Activated CD4-positive, alpha-beta T cell treated with anti-CD3 and anti-CD28 coated beads, Interleukin-2, amount 10 ng/mL, durations not matched to agents 7 days and 5 days (primary cell): ENCODE measurements at regions not wholly inside any gene's neighbourhood (a gene's known extent, or its start where the extent isn't known, plus 50 kb on each side); places are given as distances from the start of the nearest gene placed in this dataset.

Source experiments
- CTCF ChIA-PET: fragments of 350-600 bp; sonication (Branson Sonifier 250); formaldehyde crosslinking; loops from one replicate; lab custom pipeline; 2021; ENCODE audit warnings: antibody characterized with exemption; lab: Charles Lee
- POLR2A ChIA-PET: fragments of 350-600 bp; sonication (Branson Sonifier 250); formaldehyde crosslinking; loops from one replicate; lab custom pipeline; 2021; ENCODE audit warnings: antibody characterized with exemption; lab: Charles Lee
- DNase-seq: peaks from one replicate; pipeline ENCODE4 v3.0.0-alpha.2; 2020
- H3K27ac Mint-ChIP-seq: one replicate; pipeline ENCODE4 v1.8.0; 2021; ENCODE audit warnings: mild to moderate bottlenecking, moderate library complexity, mixed read lengths
- H3K27me3 Mint-ChIP-seq: one replicate; pipeline ENCODE4 v1.8.0; 2021; ENCODE audit warnings: mixed read lengths
- H3K36me3 Mint-ChIP-seq: one replicate; pipeline ENCODE4 v1.8.0; 2021; ENCODE audit warnings: low read depth, mixed read lengths
- H3K4me1 Mint-ChIP-seq: one replicate; pipeline ENCODE4 v1.8.0; 2021; ENCODE audit warnings: mixed read lengths
- H3K4me3 Mint-ChIP-seq: one replicate; pipeline ENCODE4 v1.8.0; 2021; ENCODE audit warnings: mild to moderate bottlenecking, moderate library complexity, mixed read lengths
- H3K9me3 Mint-ChIP-seq: one replicate; pipeline ENCODE4 v1.8.0; 2021; ENCODE audit warnings: mixed read lengths

- POLR2A ChIA-PET, result no interaction called here
- CTCF ChIA-PET, result interaction anchor here (0.6 kb wide), 1 partner anchor 100 kb away, joined by 4 read pairs; no protein-coding TSS in a partner anchor
- H3K36me3 Mint-ChIP-seq, result no peaks in the 10 kb centered on the region
Observed at GRCh38 chr1:87179851-87180519, 148.7 kb upstream of the LMO4 start.

DNA sequence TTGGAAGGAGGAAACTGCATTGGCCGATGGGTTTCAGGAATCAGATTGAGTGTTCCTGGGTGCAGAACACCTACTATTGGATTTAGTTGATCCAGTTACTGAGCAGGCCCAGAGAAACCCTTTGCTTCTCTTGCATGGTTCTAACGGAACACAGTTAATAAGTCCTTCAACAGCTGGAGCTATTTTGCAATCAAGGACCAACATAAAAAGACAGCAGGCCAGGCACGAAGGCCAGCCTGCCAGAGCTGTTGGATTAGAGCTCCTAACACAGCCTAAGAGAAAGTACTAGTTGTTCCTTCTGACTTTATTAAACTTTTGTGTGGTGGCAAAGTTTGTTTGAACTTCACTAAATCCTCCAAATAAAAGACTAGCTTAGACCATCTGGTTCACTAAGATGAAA, 148.0 kb upstream of the LMO4 start:
- no peak for DNase-seq
- ChIA-PET CTCF (no interaction called here), POLR2A (no interaction called here)
- Mint-ChIP-seq H3K9me3 (no peaks in the 10 kb centered on the region), H3K27me3 (peaks cover 7% of the 10 kb centered on the region), H3K27ac (no peak overlapping the region), H3K36me3 (no peaks in the 10 kb centered on the region), H3K4me3 (no peak overlapping the region), H3K4me1 (no peaks in the 10 kb centered on the region)

More at GRCh38 chr1:87179851-87180519, 148.7 kb upstream of the LMO4 start:
- H3K27me3 Mint-ChIP-seq, result peaks cover 7% of the 10 kb centered on the region
- no peak overlapping the region for H3K27ac Mint-ChIP-seq
- H3K4me1 Mint-ChIP-seq, result no peaks in the 10 kb centered on the region
- no peaks in the 10 kb centered on the region for H3K9me3 Mint-ChIP-seq
- no peak overlapping the region for H3K4me3 Mint-ChIP-seq
- no peak for DNase-seq

DNA sequence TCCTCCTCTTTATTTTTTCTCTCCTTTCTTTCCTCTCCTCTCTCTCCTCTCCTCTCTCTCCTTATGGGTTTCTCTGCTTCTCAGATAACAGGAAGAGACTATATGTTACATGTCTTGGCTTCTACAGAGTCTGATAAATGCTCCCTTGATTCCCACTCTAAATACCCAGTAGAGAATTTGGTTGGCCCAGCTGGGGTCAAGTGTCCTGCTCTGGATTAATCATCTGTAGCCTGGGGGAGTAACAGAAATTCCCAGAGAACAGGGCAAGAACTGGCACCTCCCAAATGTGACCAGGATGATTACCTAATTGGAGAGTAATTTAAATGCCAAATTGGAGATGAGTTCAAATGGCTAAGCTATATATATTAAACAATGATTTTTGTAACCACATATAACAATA, 146.1 kb upstream of the LMO4 start:
- no peak for DNase-seq
- Mint-ChIP-seq H3K27ac (no peak overlapping the region), H3K27me3 (peaks cover 7% of the 10 kb centered on the region), H3K36me3 (no peaks in the 10 kb centered on the region), H3K4me1 (no peaks in the 10 kb centered on the region), H3K9me3 (no peaks in the 10 kb centered on the region), H3K4me3 (no peak overlapping the region)
- CTCF ChIA-PET, result no interaction called here
- POLR2A ChIA-PET, result no interaction called here

- Mint-ChIP-seq H3K27ac (no peak overlapping the region), H3K4me3 (no peak overlapping the region), H3K27me3 (peaks cover 7% of the 10 kb centered on the region), H3K9me3 (no peaks in the 10 kb centered on the region), H3K4me1 (no peaks in the 10 kb centered on the region), H3K36me3 (no peaks in the 10 kb centered on the region)
- ChIA-PET CTCF (no interaction called here), POLR2A (no interaction called here)
- DNase-seq, result no peak
Observed at GRCh38 chr1:87185077-87185476, 143.6 kb upstream of the LMO4 start.

DNA sequence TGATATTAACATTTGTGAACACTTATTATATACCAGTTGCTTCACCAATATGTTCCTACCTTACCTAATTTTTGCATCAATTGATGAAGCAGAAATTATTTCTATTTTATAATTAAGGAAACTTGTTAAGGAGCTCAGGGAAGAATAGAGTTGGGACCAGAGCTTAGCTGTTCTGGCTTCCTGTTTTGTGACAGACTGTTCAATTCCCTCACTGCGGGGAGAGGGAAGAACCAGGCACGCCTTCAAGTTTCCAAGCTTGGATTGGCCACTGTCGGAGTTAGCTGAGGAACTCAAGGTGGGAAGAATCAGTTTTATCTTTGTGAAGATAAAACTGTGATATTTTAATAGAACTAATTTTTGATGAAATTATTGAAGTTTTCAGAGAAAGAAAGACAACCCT, 142.3 kb upstream of the LMO4 start:
- CTCF ChIA-PET, result no interaction called here

GRCh38 chr1:87188640-87189039, 140.0 kb upstream of the LMO4 start:
- no peak for DNase-seq
- Mint-ChIP-seq H3K36me3 (no peaks in the 10 kb centered on the region), H3K4me1 (no peaks in the 10 kb centered on the region), H3K9me3 (no peaks in the 10 kb centered on the region), H3K27me3 (peaks cover 5% of the 10 kb centered on the region), H3K4me3 (no peak overlapping the region), H3K27ac (no peak overlapping the region)
- ChIA-PET CTCF (interaction anchor here (1.3 kb wide), 1 partner anchor 57 kb away, joined by 4 read pairs; no protein-coding TSS in a partner anchor), POLR2A (no interaction called here)

More for the DNA sequence above, 142.3 kb upstream of the LMO4 start:
- DNase-seq, result no peak
- no peaks in the 10 kb centered on the region for H3K36me3 Mint-ChIP-seq
- no peaks in the 10 kb centered on the region for H3K9me3 Mint-ChIP-seq
- H3K27ac Mint-ChIP-seq, result no peak overlapping the region
- peaks cover 8% of the 10 kb centered on the region for H3K27me3 Mint-ChIP-seq
- POLR2A ChIA-PET, result no interaction called here
- no peaks in the 10 kb centered on the region for H3K4me1 Mint-ChIP-seq
- H3K4me3 Mint-ChIP-seq, result no peak overlapping the region

- H3K27me3 Mint-ChIP-seq, result peaks cover 12% of the 10 kb centered on the region
- H3K36me3 Mint-ChIP-seq, result no peaks in the 10 kb centered on the region
- no peaks in the 10 kb centered on the region for H3K4me1 Mint-ChIP-seq
- H3K27ac Mint-ChIP-seq, result no peak overlapping the region
- no peak overlapping the region for H3K4me3 Mint-ChIP-seq
- ChIA-PET CTCF (no interaction called here), POLR2A (no interaction called here)
- H3K9me3 Mint-ChIP-seq, result no peaks in the 10 kb centered on the region
- no peak for DNase-seq
Observed at GRCh38 chr1:87190402-87190801, 138.3 kb upstream of the LMO4 start.

DNA sequence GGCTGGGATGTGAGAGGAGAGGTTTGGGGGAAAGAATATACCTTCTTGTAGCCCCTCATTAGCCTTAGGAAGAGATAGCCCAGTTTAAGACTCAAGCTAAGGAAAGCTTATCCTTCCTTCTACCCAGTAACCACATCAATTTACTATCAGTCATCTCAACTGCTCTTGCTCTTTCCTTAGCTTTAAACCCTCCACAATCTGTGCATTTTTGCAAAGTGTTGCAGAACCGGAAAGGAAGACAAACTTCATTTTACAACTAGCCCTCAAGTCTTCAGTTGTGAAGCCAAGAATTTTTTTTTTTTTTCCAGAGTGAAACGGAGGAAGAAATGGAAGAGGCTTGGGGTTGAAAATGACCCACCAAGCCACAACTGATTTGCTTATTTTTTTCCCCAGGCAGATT, 137.0 kb upstream of the LMO4 start:
- Mint-ChIP-seq H3K4me1 (no peaks in the 10 kb centered on the region), H3K36me3 (no peaks in the 10 kb centered on the region), H3K27ac (no peak overlapping the region), H3K4me3 (no peak overlapping the region), H3K27me3 (peaks cover 12% of the 10 kb centered on the region), H3K9me3 (no peaks in the 10 kb centered on the region)
- no peak for DNase-seq
- POLR2A ChIA-PET, result no interaction called here
- CTCF ChIA-PET, result no interaction called here

DNA sequence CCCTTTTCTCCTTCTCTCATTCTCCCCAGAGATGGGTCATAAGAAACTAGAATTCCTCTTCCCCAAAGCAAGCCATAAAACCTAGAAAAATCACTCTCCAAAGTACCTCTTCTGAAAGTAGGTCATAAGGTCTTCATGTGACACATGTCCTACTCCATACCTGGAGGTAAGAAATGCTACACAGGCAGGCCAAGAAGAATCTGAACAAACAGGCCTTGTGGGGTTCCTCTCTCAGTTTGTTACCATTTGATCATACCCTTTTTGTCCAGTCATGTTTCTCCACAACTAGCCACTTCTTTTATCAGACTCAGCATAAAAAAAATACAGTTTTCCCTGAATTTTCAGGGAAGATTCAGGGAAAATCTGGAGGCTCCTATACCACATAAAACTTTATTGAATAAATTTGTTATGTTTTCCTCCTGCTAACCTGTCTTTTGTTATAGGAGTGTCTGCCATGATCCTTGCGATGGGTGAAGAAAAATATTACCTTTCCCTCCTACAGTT, 134.4 kb upstream of the LMO4 start:
- Mint-ChIP-seq H3K36me3 (no peaks in the 10 kb centered on the region), H3K27ac (no peak overlapping the region), H3K9me3 (no peaks in the 10 kb centered on the region), H3K27me3 (peaks cover 14% of the 10 kb centered on the region), H3K4me1 (no peaks in the 10 kb centered on the region), H3K4me3 (no peak overlapping the region)
- ChIA-PET POLR2A (no interaction called here), CTCF (no interaction called here)
- no peak for DNase-seq

GRCh38 chr1:87194856-87195255, 133.8 kb upstream of the LMO4 start:
- no peaks in the 10 kb centered on the region for H3K36me3 Mint-ChIP-seq
- ChIA-PET POLR2A (no interaction called here), CTCF (no interaction called here)
- H3K4me3 Mint-ChIP-seq, result no peak overlapping the region
- peaks cover 14% of the 10 kb centered on the region for H3K27me3 Mint-ChIP-seq
- H3K4me1 Mint-ChIP-seq, result no peaks in the 10 kb centered on the region
- H3K9me3 Mint-ChIP-seq, result no peaks in the 10 kb centered on the region
- no peak overlapping the region for H3K27ac Mint-ChIP-seq
- no peak for DNase-seq

DNA sequence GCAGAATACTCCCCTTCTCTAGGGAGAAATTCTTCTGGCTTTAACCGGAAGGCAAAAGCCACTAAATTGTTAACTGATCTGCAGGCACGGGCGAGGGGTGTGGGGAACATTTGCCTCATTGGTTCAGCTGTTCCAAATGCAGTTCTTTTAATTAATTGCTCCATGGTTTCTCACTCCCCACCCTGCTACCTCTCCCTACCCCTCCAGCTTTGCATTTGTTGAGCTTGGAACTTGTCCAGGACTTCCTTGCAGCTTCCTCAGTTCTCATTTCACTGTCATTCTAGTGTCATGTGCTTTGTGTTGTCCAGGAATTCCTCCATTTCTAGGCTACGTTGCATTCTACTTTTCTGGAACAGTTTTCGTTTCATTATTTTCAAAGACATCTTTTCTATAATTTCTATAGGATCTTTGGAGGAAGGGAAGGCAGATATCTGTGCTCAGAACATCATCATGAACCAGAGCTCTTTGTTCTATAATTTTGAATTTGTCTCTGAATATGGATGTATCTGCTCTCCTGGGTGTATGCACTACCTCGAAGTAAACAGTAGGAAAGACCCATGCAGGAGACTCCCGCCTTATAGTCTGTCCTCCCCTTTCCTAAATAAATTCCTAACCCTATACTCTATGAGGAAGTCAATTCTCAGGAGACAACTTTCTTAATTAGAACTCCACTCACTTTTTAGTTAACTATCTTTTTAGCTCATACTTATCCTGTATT, 132.4 kb upstream of the LMO4 start:
- no peak for DNase-seq
- Mint-ChIP-seq H3K27ac (no peak overlapping the region), H3K9me3 (no peaks in the 10 kb centered on the region), H3K4me1 (no peaks in the 10 kb centered on the region), H3K27me3 (peaks cover 16% of the 10 kb centered on the region), H3K4me3 (no peak overlapping the region), H3K36me3 (no peaks in the 10 kb centered on the region)
- POLR2A ChIA-PET, result no interaction called here
- CTCF ChIA-PET, result no interaction called here

GRCh38 chr1:87197156-87197555, 131.5 kb upstream of the LMO4 start:
- H3K4me1 Mint-ChIP-seq, result no peaks in the 10 kb centered on the region
- no peak overlapping the region for H3K4me3 Mint-ChIP-seq
- H3K9me3 Mint-ChIP-seq, result no peaks in the 10 kb centered on the region
- H3K27me3 Mint-ChIP-seq, result peaks cover 19% of the 10 kb centered on the region
- CTCF ChIA-PET, result no interaction called here
- POLR2A ChIA-PET, result no interaction called here
- H3K27ac Mint-ChIP-seq, result no peak overlapping the region
- H3K36me3 Mint-ChIP-seq, result no peaks in the 10 kb centered on the region
- DNase-seq, result no peak

GRCh38 chr1:87197641-87198040, 131.0 kb upstream of the LMO4 start:
- ChIA-PET POLR2A (no interaction called here), CTCF (no interaction called here)
- Mint-ChIP-seq H3K9me3 (no peaks in the 10 kb centered on the region), H3K4me3 (no peak overlapping the region), H3K36me3 (no peaks in the 10 kb centered on the region), H3K27me3 (peaks cover 22% of the 10 kb centered on the region), H3K4me1 (peaks cover 1% of the 10 kb centered on the region), H3K27ac (no peak overlapping the region)
- no peak for DNase-seq
